ENCODE measurements at regions not wholly inside any gene's neighbourhood (a gene's known extent, or its start where the extent isn't known, plus 50 kb on each side); places are given as distances from the start of the nearest gene placed in this dataset.

DNA sequence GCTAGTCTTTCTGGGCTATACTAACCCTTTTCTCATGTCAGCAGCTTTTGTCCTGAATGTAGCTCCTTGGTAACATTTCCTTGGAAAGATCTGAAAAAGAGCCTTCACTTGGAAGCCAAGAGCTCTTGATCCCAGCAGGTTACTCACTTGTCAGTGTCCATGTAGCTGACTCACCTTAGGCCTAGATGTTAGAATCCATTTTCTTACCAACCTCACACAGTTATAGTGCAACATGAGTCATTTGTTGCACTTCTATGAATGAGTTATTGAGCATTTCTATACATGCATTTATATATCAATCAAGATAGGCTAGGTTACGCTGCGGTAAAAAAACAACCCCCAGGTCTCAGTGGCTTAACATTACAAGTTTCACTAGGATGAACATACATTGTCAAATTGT, 106.8 kb upstream of the SLC7A14 start:
- no peak overlapping the region for H3K27ac Mint-ChIP-seq
- no peak overlapping the region for H3K4me2 ChIP-seq (replicated peaks; ENCODE audit: extremely low read depth, low read length, poor library complexity, severe bottlenecking)

DNA sequence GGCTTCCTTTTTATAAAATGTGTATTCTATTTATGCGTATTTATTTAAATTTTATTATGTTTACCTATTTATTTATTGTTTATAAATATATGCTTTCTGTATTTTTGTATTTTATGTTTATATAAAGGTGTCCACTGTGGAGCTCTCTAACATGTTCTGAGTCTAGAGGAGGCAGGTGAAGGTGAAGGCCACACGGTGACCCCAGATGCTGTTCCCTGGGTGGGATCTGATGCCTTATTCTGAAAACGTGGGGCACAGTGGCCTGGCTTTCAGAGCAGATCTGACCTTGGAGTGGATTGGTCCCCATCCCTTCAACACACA, 104.7 kb upstream of the SLC7A14 start:
- H3K4me1 ChIP-seq (ENCODE audit: control insufficient read depth in 1 of 2, insufficient read depth in 2 of 2, low read length in 2 of 2), result no peaks in the 10 kb centered on the region
- no peak overlapping the region for H2AFZ ChIP-seq (ENCODE audit: insufficient read depth, low read depth, low read length, poor library complexity, severe bottlenecking)
- Mint-ChIP-seq H3K27ac (no peak overlapping the region), H3K36me3 (no peaks in the 10 kb centered on the region), H3K27me3 (ENCODE audit: low read depth in 3 of 3) (peaks cover 2 to 8% (median 6%) of the 10 kb centered on the region in 3 donors), H3K4me3 (no peak overlapping the region), H3K4me1 (no peaks in the 10 kb centered on the region), H3K9me3 (peaks cover 0 to 1% (median 0%) of the 10 kb centered on the region in 7 donors)
- TF ChIP-seq, protein P1, sequence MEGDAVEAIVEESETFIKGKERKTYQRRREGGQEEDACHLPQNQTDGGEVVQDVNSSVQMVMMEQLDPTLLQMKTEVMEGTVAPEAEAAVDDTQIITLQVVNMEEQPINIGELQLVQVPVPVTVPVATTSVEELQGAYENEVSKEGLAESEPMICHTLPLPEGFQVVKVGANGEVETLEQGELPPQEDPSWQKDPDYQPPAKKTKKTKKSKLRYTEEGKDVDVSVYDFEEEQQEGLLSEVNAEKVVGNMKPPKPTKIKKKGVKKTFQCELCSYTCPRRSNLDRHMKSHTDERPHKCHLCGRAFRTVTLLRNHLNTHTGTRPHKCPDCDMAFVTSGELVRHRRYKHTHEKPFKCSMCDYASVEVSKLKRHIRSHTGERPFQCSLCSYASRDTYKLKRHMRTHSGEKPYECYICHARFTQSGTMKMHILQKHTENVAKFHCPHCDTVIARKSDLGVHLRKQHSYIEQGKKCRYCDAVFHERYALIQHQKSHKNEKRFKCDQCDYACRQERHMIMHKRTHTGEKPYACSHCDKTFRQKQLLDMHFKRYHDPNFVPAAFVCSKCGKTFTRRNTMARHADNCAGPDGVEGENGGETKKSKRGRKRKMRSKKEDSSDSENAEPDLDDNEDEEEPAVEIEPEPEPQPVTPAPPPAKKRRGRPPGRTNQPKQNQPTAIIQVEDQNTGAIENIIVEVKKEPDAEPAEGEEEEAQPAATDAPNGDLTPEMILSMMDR (IDR thresholded peaks at IDR 0.05), result no peak
- no peak overlapping the region for H3K9ac ChIP-seq (ENCODE audit: insufficient read depth, low read length, poor library complexity, severe bottlenecking)
- H3K4me2 ChIP-seq (replicated peaks; ENCODE audit: extremely low read depth, low read length, poor library complexity, severe bottlenecking), result no peak overlapping the region
- no peaks in the 10 kb centered on the region for H3K79me2 ChIP-seq (ENCODE audit: insufficient read depth, low read length)
- no peak overlapping the region for H3K27ac ChIP-seq (ENCODE audit: low read depth in 1 of 2, low read length in 2 of 2)
- H3K36me3 ChIP-seq (replicated peaks in 1 of 2; ENCODE audit: control insufficient read depth in 1 of 2, insufficient read depth in 2 of 2, low read length in 2 of 2), result no peaks in the 10 kb centered on the region
- 86% methylated on average over 1 of the region's 3 CpGs for WGBS (ENCODE audit: insufficient coverage)
- no peaks in the 10 kb centered on the region for H3K27me3 ChIP-seq (ENCODE audit: control insufficient read depth in 2 of 2, insufficient read depth in 2 of 2, low read length in 2 of 2)
- no peak for DNase-seq
- intact Hi-C loops (cut with micrococcal nuclease), result no loop called here
- H3K9me3 ChIP-seq (replicated peaks in 1 of 2; ENCODE audit: control insufficient read depth in 1 of 2, insufficient read depth in 1 of 2, low read length in 2 of 2), result no peaks in the 10 kb centered on the region
- no peaks in the 10 kb centered on the region for H4K20me1 ChIP-seq (ENCODE audit: insufficient read depth, low read length)
- no peak overlapping the region for H3K4me3 ChIP-seq (replicated peaks in 1 of 3; ENCODE audit: low read depth in 2 of 3, low read length in 3 of 3)

More for the DNA sequence above, 106.8 kb upstream of the SLC7A14 start:
- Mint-ChIP-seq H3K27me3 (ENCODE audit: low read depth in 3 of 3) (peaks cover 2 to 4% (median 2%) of the 10 kb centered on the region in 3 donors), H3K9me3 (no peaks in the 10 kb centered on the region), H3K4me1 (no peaks in the 10 kb centered on the region), H3K36me3 (no peaks in the 10 kb centered on the region), H3K4me3 (no peak overlapping the region)
- Histone ChIP-seq H3K4me3 (replicated peaks in 1 of 3; ENCODE audit: low read depth in 2 of 3, low read length in 3 of 3) (no peak overlapping the region), H4K20me1 (ENCODE audit: insufficient read depth, low read length) (no peaks in the 10 kb centered on the region), H3K9me3 (replicated peaks in 1 of 2; ENCODE audit: control insufficient read depth in 1 of 2, insufficient read depth in 1 of 2, low read length in 2 of 2) (no peaks in the 10 kb centered on the region), H3K4me1 (ENCODE audit: control insufficient read depth in 1 of 2, insufficient read depth in 2 of 2, low read length in 2 of 2) (no peaks in the 10 kb centered on the region), H2AFZ (ENCODE audit: insufficient read depth, low read depth, low read length, poor library complexity, severe bottlenecking) (no peak overlapping the region), H3K9ac (ENCODE audit: insufficient read depth, low read length, poor library complexity, severe bottlenecking) (no peak overlapping the region), H3K27me3 (ENCODE audit: control insufficient read depth in 2 of 2, insufficient read depth in 2 of 2, low read length in 2 of 2) (no peaks in the 10 kb centered on the region), H3K36me3 (replicated peaks in 1 of 2; ENCODE audit: control insufficient read depth in 1 of 2, insufficient read depth in 2 of 2, low read length in 2 of 2) (no peaks in the 10 kb centered on the region), H3K27ac (ENCODE audit: low read depth in 1 of 2, low read length in 2 of 2) (no peak overlapping the region), H3K79me2 (ENCODE audit: insufficient read depth, low read length) (no peaks in the 10 kb centered on the region)
- WGBS (ENCODE audit: insufficient coverage), result no CpG with 5 or more reads among the region's 2 CpGs
- TF ChIP-seq, protein P1 (IDR thresholded peaks at IDR 0.05), result no peak
- no peak for DNase-seq
- intact Hi-C loops (cut with micrococcal nuclease), result no loop called here
